SK-N-SH (cell line): ENCODE measurements at regions not wholly inside any gene's neighbourhood (a gene's known extent, or its start where the extent isn't known, plus 50 kb on each side); places are given as distances from the start of the nearest gene placed in this dataset.

Experiments used
- ELF1 ChIP-seq: IDR thresholded peaks from 2 replicates; pipeline ENCODE4 v1.4.0; 2012
- EP300 ChIP-seq, 2 experiments: IDR thresholded peaks; 2 replicates each; pipeline versions ENCODE4 v1.4.0 to v1.6.1; 2012; ENCODE audit warnings: borderline replicate concordance in 1 of 2, low read depth in 1 of 2, low read length in 1 of 2
- EZH2phosphoT487 ChIP-seq: fragments of 200-600 bp; sonication (generic); IDR thresholded peaks from 2 replicates; pipeline ENCODE4 v1.6.1; 2017; ENCODE audit warnings: low read depth, mixed run types, mild to moderate bottlenecking, antibody characterized with exemption, moderate library complexity, borderline replicate concordance
- JUND ChIP-seq: IDR thresholded peaks from 2 replicates; pipeline ENCODE4 v1.4.0; 2012
- MAX ChIP-seq: IDR thresholded peaks from 2 replicates; pipeline ENCODE4 v1.4.0; 2012; ENCODE audit warnings: low read depth
- MXI1 ChIP-seq: IDR thresholded peaks from 2 replicates; pipeline ENCODE4 v1.6.1; 2012; ENCODE audit warnings: mild to moderate bottlenecking, low read depth, low read length, improper control_type of control experiment
- POLR2AphosphoS5 ChIP-seq: IDR thresholded peaks from 2 replicates; pipeline ENCODE4 v1.6.1; 2012; ENCODE audit warnings: low read depth, low read length
- RCOR1 ChIP-seq: fragments of 150-350 bp; IDR thresholded peaks from 2 replicates; pipeline ENCODE4 v1.6.1; 2017; ENCODE audit warnings: antibody characterized with exemption, low read length
- RFX5 ChIP-seq: IDR thresholded peaks from 2 replicates; pipeline ENCODE4 v1.6.1; 2012; ENCODE audit warnings: mild to moderate bottlenecking, improper control_type of control experiment, low read length
- TF ChIP-seq, protein P1 (sequence below): fragments of 200-600 bp; sonication (generic); IDR thresholded peaks from 2 replicates; pipeline ENCODE4 v1.6.1; 2017; ENCODE audit warnings: antibody characterized with exemption, mild to moderate bottlenecking, moderate library complexity
- TF ChIP-seq, protein P2 (sequence below): IDR thresholded peaks from 2 replicates; pipeline ENCODE4 v1.4.0; 2012; ENCODE audit warnings: low read depth, borderline replicate concordance
- TF ChIP-seq, protein P3 (sequence below): IDR thresholded peaks from 2 replicates; pipeline ENCODE4 v1.6.1; 2012; ENCODE audit warnings: mild to moderate bottlenecking, low read depth, low read length, moderate library complexity
- TF ChIP-seq, protein P4 (sequence below): fragments of 150-350 bp; IDR thresholded peaks from 2 replicates; pipeline ENCODE4 v1.6.1; 2017; ENCODE audit warnings: antibody characterized with exemption, low read length, low read depth, borderline replicate concordance

DNA sequence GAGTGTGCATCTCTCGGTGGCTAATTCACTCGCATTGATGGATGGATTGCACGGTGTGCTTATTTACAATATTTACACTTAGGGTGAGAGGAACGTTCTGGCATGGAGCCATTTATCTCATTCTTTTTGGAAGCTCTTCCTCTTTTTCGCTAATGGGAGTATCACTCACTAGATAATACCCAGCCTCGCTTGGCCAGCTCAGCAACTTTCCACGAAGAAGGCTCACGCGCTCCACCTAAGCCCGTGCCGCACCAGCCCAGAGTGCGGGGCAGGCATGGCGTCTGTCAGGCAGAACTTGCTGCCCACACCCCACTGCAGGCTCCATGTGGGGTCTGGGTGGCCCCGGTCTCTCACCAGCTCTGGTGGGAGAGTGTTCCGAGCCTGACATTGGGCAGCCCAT lies 484.9 kb downstream of the NPHP4 start:
- TF ChIP-seq, protein P1, sequence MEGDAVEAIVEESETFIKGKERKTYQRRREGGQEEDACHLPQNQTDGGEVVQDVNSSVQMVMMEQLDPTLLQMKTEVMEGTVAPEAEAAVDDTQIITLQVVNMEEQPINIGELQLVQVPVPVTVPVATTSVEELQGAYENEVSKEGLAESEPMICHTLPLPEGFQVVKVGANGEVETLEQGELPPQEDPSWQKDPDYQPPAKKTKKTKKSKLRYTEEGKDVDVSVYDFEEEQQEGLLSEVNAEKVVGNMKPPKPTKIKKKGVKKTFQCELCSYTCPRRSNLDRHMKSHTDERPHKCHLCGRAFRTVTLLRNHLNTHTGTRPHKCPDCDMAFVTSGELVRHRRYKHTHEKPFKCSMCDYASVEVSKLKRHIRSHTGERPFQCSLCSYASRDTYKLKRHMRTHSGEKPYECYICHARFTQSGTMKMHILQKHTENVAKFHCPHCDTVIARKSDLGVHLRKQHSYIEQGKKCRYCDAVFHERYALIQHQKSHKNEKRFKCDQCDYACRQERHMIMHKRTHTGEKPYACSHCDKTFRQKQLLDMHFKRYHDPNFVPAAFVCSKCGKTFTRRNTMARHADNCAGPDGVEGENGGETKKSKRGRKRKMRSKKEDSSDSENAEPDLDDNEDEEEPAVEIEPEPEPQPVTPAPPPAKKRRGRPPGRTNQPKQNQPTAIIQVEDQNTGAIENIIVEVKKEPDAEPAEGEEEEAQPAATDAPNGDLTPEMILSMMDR, result no peak
- TF ChIP-seq POLR2AphosphoS5, result no peak
- TF ChIP-seq EZH2phosphoT487, result no peak
- TF ChIP-seq JUND, result no peak
- TF ChIP-seq EP300 (IDR thresholded peaks at IDR 0.05; ENCODE audit: borderline replicate concordance in 1 of 2, low read depth in 1 of 2, low read length in 1 of 2), result no peak
- TF ChIP-seq MAX, result no peak
- TF ChIP-seq MXI1, result no peak
- TF ChIP-seq, protein P2, sequence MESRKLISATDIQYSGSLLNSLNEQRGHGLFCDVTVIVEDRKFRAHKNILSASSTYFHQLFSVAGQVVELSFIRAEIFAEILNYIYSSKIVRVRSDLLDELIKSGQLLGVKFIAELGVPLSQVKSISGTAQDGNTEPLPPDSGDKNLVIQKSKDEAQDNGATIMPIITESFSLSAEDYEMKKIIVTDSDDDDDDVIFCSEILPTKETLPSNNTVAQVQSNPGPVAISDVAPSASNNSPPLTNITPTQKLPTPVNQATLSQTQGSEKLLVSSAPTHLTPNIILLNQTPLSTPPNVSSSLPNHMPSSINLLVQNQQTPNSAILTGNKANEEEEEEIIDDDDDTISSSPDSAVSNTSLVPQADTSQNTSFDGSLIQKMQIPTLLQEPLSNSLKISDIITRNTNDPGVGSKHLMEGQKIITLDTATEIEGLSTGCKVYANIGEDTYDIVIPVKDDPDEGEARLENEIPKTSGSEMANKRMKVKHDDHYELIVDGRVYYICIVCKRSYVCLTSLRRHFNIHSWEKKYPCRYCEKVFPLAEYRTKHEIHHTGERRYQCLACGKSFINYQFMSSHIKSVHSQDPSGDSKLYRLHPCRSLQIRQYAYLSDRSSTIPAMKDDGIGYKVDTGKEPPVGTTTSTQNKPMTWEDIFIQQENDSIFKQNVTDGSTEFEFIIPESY, result no peak
- no peak for TF ChIP-seq ELF1
- no peak for TF ChIP-seq RCOR1
- no peak for TF ChIP-seq RFX5
- TF ChIP-seq, protein P3, sequence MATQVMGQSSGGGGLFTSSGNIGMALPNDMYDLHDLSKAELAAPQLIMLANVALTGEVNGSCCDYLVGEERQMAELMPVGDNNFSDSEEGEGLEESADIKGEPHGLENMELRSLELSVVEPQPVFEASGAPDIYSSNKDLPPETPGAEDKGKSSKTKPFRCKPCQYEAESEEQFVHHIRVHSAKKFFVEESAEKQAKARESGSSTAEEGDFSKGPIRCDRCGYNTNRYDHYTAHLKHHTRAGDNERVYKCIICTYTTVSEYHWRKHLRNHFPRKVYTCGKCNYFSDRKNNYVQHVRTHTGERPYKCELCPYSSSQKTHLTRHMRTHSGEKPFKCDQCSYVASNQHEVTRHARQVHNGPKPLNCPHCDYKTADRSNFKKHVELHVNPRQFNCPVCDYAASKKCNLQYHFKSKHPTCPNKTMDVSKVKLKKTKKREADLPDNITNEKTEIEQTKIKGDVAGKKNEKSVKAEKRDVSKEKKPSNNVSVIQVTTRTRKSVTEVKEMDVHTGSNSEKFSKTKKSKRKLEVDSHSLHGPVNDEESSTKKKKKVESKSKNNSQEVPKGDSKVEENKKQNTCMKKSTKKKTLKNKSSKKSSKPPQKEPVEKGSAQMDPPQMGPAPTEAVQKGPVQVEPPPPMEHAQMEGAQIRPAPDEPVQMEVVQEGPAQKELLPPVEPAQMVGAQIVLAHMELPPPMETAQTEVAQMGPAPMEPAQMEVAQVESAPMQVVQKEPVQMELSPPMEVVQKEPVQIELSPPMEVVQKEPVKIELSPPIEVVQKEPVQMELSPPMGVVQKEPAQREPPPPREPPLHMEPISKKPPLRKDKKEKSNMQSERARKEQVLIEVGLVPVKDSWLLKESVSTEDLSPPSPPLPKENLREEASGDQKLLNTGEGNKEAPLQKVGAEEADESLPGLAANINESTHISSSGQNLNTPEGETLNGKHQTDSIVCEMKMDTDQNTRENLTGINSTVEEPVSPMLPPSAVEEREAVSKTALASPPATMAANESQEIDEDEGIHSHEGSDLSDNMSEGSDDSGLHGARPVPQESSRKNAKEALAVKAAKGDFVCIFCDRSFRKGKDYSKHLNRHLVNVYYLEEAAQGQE, result no peak
- TF ChIP-seq, protein P4, sequence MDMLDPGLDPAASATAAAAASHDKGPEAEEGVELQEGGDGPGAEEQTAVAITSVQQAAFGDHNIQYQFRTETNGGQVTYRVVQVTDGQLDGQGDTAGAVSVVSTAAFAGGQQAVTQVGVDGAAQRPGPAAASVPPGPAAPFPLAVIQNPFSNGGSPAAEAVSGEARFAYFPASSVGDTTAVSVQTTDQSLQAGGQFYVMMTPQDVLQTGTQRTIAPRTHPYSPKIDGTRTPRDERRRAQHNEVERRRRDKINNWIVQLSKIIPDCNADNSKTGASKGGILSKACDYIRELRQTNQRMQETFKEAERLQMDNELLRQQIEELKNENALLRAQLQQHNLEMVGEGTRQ, result no peak
